SK-N-SH treated with all-trans-retinoic acid at 6 μM for 48 hours (cell line): ENCODE measurements at regions not wholly inside any gene's neighbourhood (a gene's known extent, or its start where the extent isn't known, plus 50 kb on each side); places are given as distances from the start of the nearest gene placed in this dataset.

Experiments
- ATAC-seq: fragments of 200-7000 bp; cut with Tn5 transposase; 3 replicates; pipeline ENCODE4 v1.9.1; 2020; ENCODE audit warnings: mild to moderate bottlenecking, moderate library complexity
- BACH2 ChIP-seq: fragments of 250-450 bp; sonication (Bioruptor Pico); IDR thresholded peaks from 2 replicates; pipeline ENCODE4 v1.9.0; 2021; ENCODE audit warnings: mild to moderate bottlenecking, borderline replicate concordance
- CREB5 ChIP-seq: fragments of 250-450 bp; sonication (Bioruptor Pico); IDR thresholded peaks from 2 replicates; pipeline ENCODE4 v1.5.1; 2020; ENCODE audit warnings: low read depth, mild to moderate bottlenecking, moderate library complexity
- CSDC2 ChIP-seq: fragments of 250-450 bp; sonication (Bioruptor Pico); IDR thresholded peaks from 2 replicates; pipeline ENCODE4 v1.5.0; 2020; ENCODE audit warnings: mild to moderate bottlenecking, moderate library complexity
- ESRRG ChIP-seq: fragments of 250-450 bp; sonication (Bioruptor Pico); IDR thresholded peaks from 2 replicates; pipeline ENCODE4 v1.6.1; 2021; ENCODE audit warnings: mild to moderate bottlenecking
- GLIS3 ChIP-seq: fragments of 250-450 bp; sonication (Bioruptor Pico); IDR thresholded peaks from 2 replicates; pipeline ENCODE4 v1.5.0; 2020; ENCODE audit warnings: mild to moderate bottlenecking, moderate library complexity
- ISL1 ChIP-seq: fragments of 250-450 bp; sonication (Bioruptor Pico); IDR thresholded peaks from 2 replicates; pipeline ENCODE4 v2.1.2; 2022; ENCODE audit warnings: mild to moderate bottlenecking, moderate library complexity
- PATZ1 ChIP-seq: fragments of 250-450 bp; sonication (Bioruptor Pico); IDR thresholded peaks from 2 replicates; pipeline ENCODE4 v1.8.0; 2020; ENCODE audit warnings: mild to moderate bottlenecking, moderate library complexity, borderline replicate concordance
- SNAI2 ChIP-seq: fragments of 250-450 bp; sonication (Bioruptor Pico); IDR thresholded peaks from 2 replicates; pipeline ENCODE4 v1.5.0; 2020; ENCODE audit warnings: mild to moderate bottlenecking, moderate library complexity
- TOX ChIP-seq: fragments of 250-450 bp; sonication (Bioruptor Pico); IDR thresholded peaks from 2 replicates; pipeline ENCODE4 v1.8.0; 2021; ENCODE audit warnings: mild to moderate bottlenecking, moderate library complexity, borderline replicate concordance
- TSHZ2 ChIP-seq: fragments of 250-450 bp; sonication (Bioruptor Pico); IDR thresholded peaks from 2 replicates; pipeline ENCODE4 v1.5.0; 2020; ENCODE audit warnings: mild to moderate bottlenecking, moderate library complexity
- ZFP30 ChIP-seq: fragments of 450-650 bp; formaldehyde crosslinking; IDR thresholded peaks from 2 replicates; pipeline ENCODE4 v1.5.0; 2022; ENCODE audit warnings: mild to moderate bottlenecking, moderate library complexity
- ZNF565 ChIP-seq: fragments of 450-650 bp; formaldehyde crosslinking; conservative IDR thresholded peaks from 2 replicates; pipeline ENCODE4 v1.5.0; 2020; ENCODE audit warnings: low read depth, mild to moderate bottlenecking, moderate library complexity
- ZNF8 ChIP-seq: fragments of 450-650 bp; formaldehyde crosslinking; IDR thresholded peaks from 2 replicates; pipeline ENCODE4 v1.5.0; 2020; ENCODE audit warnings: mild to moderate bottlenecking, moderate library complexity

GRCh38 chr12:59874781-59875180, 279.0 kb downstream of the SLC16A7 start (continued):
- no peak for TF ChIP-seq PATZ1 (CRISPR knock-in tag)
- no peak for TF ChIP-seq ESRRG
- no peak for TF ChIP-seq ZNF565 (CRISPR knock-in tag)
- TF ChIP-seq TOX: no peak
- no peak for TF ChIP-seq BACH2

GRCh38 chr12:59886131-59886733, 290.4 kb downstream of the SLC16A7 start:
- TF ChIP-seq ZFP30 (CRISPR knock-in tag): no peak
- TF ChIP-seq TSHZ2 (CRISPR knock-in tag): no peak
- TF ChIP-seq, all 23 proteins: peak for 0

GRCh38 chr12:59887178-59887577, 291.3 kb downstream of the SLC16A7 start:
- no peak for ATAC-seq

More at GRCh38 chr12:59886131-59886733, 290.4 kb downstream of the SLC16A7 start:
- ATAC-seq: no peak

More at GRCh38 chr12:59887178-59887577, 291.3 kb downstream of the SLC16A7 start:
- TF ChIP-seq SNAI2 (CRISPR knock-in tag): no peak
- TF ChIP-seq TSHZ2 (CRISPR knock-in tag): no peak
- no peak for TF ChIP-seq CREB5 (CRISPR knock-in tag)
- TF ChIP-seq BACH2: no peak
- no peak for TF ChIP-seq ISL1 (CRISPR knock-in tag)
- no peak for TF ChIP-seq PATZ1 (CRISPR knock-in tag)
- no peak for TF ChIP-seq ZNF8 (CRISPR knock-in tag)
- no peak for TF ChIP-seq ZFP30 (CRISPR knock-in tag)
- TF ChIP-seq GLIS3 (CRISPR knock-in tag): no peak
- TF ChIP-seq CSDC2: no peak
